WERI-Rb-1 (cell line): ENCODE measurements at regions not wholly inside any gene's neighbourhood (a gene's known extent, or its start where the extent isn't known, plus 50 kb on each side); places are given as distances from the start of the nearest gene placed in this dataset.

Experiments used
- DNase-seq: peaks from one replicate; pipeline ENCODE4 v3.0.0-alpha.2; 2020
- H3K27ac ChIP-seq: fragments of 250-450 bp; sonication (Bioruptor Pico); 2 replicates; pipeline ENCODE4 v1.5.1; 2020; ENCODE audit warnings: mild to moderate bottlenecking, moderate library complexity
- H3K27me3 ChIP-seq: fragments of 250-450 bp; sonication (Bioruptor Pico); 2 replicates; pipeline ENCODE4 v1.5.1; 2021; ENCODE audit warnings: mild to moderate bottlenecking, low read depth, moderate library complexity; ENCODE audit not compliant: insufficient read depth, severe bottlenecking
- H3K36me3 ChIP-seq: fragments of 250-450 bp; sonication (Bioruptor Pico); 2 replicates; pipeline ENCODE4 v1.5.1; 2020; ENCODE audit warnings: mild to moderate bottlenecking, moderate library complexity
- H3K4me3 ChIP-seq: 2 replicates; pipeline ENCODE4 v1.5.1; 2011; ENCODE audit warnings: low read depth, mild to moderate bottlenecking, control low read depth, low read length
- H3K9me3 ChIP-seq: fragments of 250-450 bp; sonication (Bioruptor Pico); 2 replicates; pipeline ENCODE4 v1.5.1; 2021; ENCODE audit warnings: mild to moderate bottlenecking, moderate library complexity; ENCODE audit not compliant: severe bottlenecking
- TF ChIP-seq, protein P1 (sequence below): IDR thresholded peaks from 2 replicates; pipeline ENCODE4 v1.5.1; 2011; ENCODE audit warnings: low read depth, mild to moderate bottlenecking, control low read depth, inconsistent platforms, low read length

DNA sequence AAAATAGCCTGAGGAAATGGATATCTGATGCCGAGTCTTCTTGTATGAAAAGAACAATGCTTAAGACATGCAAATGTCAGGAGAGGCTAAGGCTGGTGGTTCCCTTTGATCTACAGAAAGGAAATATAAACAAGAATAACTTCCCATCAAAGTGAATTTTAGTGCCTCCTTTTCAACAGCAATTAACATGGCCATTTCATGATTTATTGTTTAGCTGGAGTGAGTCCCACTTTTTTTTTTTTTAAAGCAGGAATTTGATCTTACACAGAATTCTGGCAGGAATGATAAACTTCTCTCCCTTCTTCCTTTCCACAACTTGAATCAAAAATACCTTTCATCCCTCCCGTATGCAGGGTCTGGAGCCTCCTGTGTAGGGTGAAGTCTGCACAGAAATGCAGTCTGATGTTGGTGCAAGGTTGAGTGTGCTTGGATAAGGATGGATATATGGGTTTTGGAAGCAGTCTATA is 287.0 kb downstream of the MEX3B start:
- Histone ChIP-seq H3K36me3 (no peaks in the 10 kb centered on the region), H3K4me3 (no peak overlapping the region), H3K27me3 (no peaks in the 10 kb centered on the region), H3K9me3 (no peaks in the 10 kb centered on the region), H3K27ac (no peak overlapping the region)
- DNase-seq = no peak
- TF ChIP-seq, protein P1, sequence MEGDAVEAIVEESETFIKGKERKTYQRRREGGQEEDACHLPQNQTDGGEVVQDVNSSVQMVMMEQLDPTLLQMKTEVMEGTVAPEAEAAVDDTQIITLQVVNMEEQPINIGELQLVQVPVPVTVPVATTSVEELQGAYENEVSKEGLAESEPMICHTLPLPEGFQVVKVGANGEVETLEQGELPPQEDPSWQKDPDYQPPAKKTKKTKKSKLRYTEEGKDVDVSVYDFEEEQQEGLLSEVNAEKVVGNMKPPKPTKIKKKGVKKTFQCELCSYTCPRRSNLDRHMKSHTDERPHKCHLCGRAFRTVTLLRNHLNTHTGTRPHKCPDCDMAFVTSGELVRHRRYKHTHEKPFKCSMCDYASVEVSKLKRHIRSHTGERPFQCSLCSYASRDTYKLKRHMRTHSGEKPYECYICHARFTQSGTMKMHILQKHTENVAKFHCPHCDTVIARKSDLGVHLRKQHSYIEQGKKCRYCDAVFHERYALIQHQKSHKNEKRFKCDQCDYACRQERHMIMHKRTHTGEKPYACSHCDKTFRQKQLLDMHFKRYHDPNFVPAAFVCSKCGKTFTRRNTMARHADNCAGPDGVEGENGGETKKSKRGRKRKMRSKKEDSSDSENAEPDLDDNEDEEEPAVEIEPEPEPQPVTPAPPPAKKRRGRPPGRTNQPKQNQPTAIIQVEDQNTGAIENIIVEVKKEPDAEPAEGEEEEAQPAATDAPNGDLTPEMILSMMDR = no peak

DNA sequence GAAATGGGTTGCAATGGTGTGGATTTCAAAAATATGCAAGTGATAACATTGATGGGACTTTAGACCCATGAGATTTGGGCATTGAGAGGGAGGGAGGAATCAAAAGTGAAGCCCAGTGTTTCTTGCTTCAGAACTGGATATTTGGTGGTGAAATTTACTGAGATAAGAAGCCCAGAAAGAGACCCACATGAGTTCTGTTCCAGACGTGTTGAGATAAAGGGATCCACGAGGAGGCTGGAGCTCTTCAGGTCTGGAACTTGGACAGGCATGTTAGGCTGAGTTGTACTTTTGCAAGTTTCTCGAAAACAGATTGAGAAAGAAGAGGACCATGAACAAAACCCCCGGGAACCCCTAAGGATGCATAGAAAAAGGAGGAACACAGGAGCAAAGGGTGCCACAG is 290.2 kb downstream of the MEX3B start:
- no peak overlapping the region for H3K27ac ChIP-seq
- H3K36me3 ChIP-seq = no peaks in the 10 kb centered on the region
- no peak overlapping the region for H3K4me3 ChIP-seq
- no peak for DNase-seq
- H3K9me3 ChIP-seq = no peaks in the 10 kb centered on the region
- TF ChIP-seq, protein P1 = no peak
- no peaks in the 10 kb centered on the region for H3K27me3 ChIP-seq

DNA sequence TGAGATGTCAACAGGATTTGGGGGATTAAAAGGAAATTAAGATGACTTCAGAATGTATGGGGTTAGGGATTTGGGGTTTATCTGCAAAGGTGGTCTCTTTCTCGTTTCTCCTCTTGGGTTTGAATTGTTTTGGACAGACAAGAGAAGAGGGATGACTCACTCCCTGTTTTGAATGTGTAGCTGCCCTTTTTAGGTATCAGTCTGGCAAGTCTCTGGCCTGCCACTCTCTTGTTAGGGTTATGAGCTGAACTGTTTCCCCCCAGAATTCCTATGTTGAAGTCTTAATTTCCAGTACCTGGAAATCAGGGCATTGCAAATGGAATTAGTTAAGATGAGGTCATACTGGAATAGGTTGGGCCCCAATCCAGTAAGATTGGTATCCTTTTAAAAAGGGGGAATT is 291.7 kb downstream of the MEX3B start:
- TF ChIP-seq, protein P1 = no peak
- no peaks in the 10 kb centered on the region for H3K27me3 ChIP-seq
- no peak overlapping the region for H3K27ac ChIP-seq
- DNase-seq = no peak
- no peak overlapping the region for H3K4me3 ChIP-seq
- H3K9me3 ChIP-seq = no peaks in the 10 kb centered on the region
- no peaks in the 10 kb centered on the region for H3K36me3 ChIP-seq

DNA sequence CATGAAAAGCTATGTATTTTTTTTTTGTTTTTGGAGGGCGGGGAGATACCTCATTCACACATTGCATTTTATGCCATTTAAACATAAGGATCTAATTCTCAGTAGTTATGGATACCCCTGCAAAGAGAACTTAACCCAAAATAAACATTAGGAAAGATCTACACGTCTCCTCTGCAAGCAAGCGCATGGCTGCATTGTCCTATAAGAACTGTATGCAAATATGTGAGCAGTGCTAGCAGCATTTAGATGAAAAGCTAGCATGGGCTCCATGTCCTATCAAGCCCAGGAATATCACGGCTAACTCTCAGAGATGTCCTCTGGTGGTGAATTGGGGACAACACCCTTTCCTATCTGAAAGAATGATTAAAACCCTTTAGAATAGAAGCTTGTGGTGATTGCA is 292.8 kb downstream of the MEX3B start:
- H3K36me3 ChIP-seq = no peaks in the 10 kb centered on the region
- no peak for DNase-seq
- no peaks in the 10 kb centered on the region for H3K9me3 ChIP-seq
- H3K4me3 ChIP-seq = no peak overlapping the region
- TF ChIP-seq, protein P1 = no peak
- H3K27ac ChIP-seq = no peak overlapping the region
- H3K27me3 ChIP-seq = no peaks in the 10 kb centered on the region

DNA sequence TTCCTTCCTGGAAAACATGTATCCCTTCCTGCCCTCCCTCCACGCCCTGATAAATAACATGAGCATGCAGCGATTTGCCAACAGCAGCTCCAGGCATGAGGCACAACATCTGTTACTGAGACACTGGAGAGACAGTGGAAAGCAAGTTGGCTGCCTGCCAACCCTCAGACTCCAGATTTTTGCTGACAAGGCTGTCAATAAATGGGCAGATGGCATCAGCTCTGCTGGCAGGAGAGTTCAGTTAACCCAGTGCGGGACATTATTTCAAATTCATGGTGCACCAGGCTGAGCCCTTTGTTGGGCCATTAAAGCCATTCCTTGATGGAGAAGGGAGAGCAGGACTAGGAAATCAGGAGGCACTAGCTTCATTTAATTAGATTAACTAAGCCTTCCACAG is 293.3 kb downstream of the MEX3B start:
- Histone ChIP-seq H3K9me3 (no peaks in the 10 kb centered on the region), H3K27me3 (no peaks in the 10 kb centered on the region), H3K36me3 (no peaks in the 10 kb centered on the region), H3K4me3 (no peak overlapping the region), H3K27ac (no peak overlapping the region; the same call in 1 of the 2 replicates)
- DNase-seq = peak; percentile 84
- TF ChIP-seq, protein P1 = no peak

DNA sequence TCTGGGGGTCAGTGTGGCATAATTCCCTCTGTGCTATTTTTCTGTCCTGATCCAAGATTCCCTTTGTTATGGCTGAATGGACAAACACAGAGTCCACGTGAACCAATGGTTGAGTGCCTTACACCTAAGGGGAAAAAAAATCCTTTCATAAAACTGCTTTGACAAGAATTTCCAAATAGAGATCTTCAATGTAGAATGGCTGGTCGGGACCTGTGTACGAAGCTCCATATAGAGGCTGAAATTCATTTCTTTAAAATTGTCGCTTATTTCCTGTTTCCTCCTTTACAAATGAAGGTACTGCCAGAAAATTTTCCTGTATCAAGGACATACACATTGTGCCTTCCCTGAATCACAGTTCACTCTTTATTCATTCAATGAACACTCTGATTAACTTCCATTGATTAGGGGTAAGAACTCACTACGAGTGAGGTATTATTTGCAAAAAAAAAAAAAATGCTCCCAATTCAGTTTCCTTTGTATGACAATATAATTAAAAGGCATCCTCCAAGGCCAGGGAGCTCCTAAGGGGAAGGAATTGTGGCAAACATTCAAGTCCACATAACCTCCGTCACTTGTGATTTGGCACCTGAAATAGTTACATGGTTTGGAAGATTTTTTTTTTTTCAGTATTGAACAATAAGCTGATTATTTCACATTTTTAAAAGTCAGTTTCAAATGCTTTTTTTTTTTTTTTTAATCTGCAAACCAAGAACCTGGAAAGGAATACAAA is 293.8 kb downstream of the MEX3B start:
- H3K9me3 ChIP-seq = no peaks in the 10 kb centered on the region
- TF ChIP-seq, protein P1 = no peak
- no peak overlapping the region for H3K27ac ChIP-seq

More for the DNA sequence above, 293.8 kb downstream of the MEX3B start:
- no peak overlapping the region for H3K4me3 ChIP-seq
- DNase-seq = no peak
- no peaks in the 10 kb centered on the region for H3K27me3 ChIP-seq
- H3K36me3 ChIP-seq = no peaks in the 10 kb centered on the region
